HCT116 (cell line): ENCODE measurements at regions not wholly inside any gene's neighbourhood (a gene's known extent, or its start where the extent isn't known, plus 50 kb on each side); places are given as distances from the start of the nearest gene placed in this dataset.

ENCODE experiments used
- ATF3 ChIP-seq: IDR thresholded peaks from 2 replicates; pipeline ENCODE4 v1.6.1; 2012
- TCF7L2 ChIP-seq: IDR thresholded peaks from 2 replicates; pipeline ENCODE4 v1.7.0; 2011; ENCODE audit warnings: borderline replicate concordance, inconsistent platforms; ENCODE audit not compliant: insufficient read depth, insufficient read length; ENCODE audit errors: extremely low read depth
- TF ChIP-seq, protein P1 (sequence below), 3 experiments: fragments of 200-600 bp in 1 of 3; sonication (generic) in 1 of 3; IDR thresholded peaks in 2 of 3; conservative IDR thresholded peaks in 1 of 3; 2 replicates each; pipeline ENCODE4 v1.5.1; 2012 to 2017; ENCODE audit warnings: low read depth in 2 of 3, low read length in 2 of 3, antibody characterized with exemption in 1 of 3, borderline replicate concordance in 1 of 3, control low read depth in 1 of 3, mild to moderate bottlenecking in 1 of 3, mixed read lengths in 1 of 3, mixed run types in 1 of 3, moderate library complexity in 1 of 3; ENCODE audit not compliant: insufficient read depth in 1 of 3

GRCh38 chr17:6191405-6192324, 121.5 kb downstream of the WSCD1 start:
- TF ChIP-seq TCF7L2 (no peak), ATF3 (no peak)
- TF ChIP-seq, protein P1, sequence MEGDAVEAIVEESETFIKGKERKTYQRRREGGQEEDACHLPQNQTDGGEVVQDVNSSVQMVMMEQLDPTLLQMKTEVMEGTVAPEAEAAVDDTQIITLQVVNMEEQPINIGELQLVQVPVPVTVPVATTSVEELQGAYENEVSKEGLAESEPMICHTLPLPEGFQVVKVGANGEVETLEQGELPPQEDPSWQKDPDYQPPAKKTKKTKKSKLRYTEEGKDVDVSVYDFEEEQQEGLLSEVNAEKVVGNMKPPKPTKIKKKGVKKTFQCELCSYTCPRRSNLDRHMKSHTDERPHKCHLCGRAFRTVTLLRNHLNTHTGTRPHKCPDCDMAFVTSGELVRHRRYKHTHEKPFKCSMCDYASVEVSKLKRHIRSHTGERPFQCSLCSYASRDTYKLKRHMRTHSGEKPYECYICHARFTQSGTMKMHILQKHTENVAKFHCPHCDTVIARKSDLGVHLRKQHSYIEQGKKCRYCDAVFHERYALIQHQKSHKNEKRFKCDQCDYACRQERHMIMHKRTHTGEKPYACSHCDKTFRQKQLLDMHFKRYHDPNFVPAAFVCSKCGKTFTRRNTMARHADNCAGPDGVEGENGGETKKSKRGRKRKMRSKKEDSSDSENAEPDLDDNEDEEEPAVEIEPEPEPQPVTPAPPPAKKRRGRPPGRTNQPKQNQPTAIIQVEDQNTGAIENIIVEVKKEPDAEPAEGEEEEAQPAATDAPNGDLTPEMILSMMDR (IDR thresholded peaks at IDR 0.05 in 2 of 3, conservative IDR thresholded peaks at IDR 0.05 in 1 of 3; ENCODE audit: borderline replicate concordance in 1 of 3, insufficient read depth in 1 of 3, low read depth in 2 of 3, low read length in 2 of 3): no peak
